ENCODE measurements at regions not wholly inside any gene's neighbourhood (a gene's known extent, or its start where the extent isn't known, plus 50 kb on each side); places are given as distances from the start of the nearest gene placed in this dataset.

DNA sequence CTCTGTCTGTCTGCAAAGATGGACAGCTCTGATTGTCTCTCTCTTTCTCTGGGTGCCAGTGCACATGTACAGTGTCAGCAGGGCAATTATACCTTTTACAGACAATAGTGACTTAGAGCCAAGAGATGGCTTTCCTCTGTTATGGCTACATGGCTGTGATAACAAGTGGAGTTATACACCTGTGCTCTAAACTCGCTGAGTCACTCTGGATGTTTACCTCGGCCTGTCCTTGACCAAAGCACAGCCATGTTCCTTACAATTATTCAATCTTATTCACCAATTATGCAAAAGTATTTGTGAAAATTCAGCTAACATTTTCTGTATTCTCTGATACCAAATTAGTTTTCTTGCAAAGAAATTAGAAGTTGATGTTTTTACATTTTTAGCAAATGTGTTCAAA is 475.5 kb upstream of the CCDC196 start:
- H4K20me1 ChIP-seq (replicated peaks; ENCODE audit: insufficient read depth) = no peaks in the 10 kb centered on the region
- ATAC-seq (no peak), DNase-seq (ENCODE audit: low spot score) (no peak)
- H3K36me3 ChIP-seq (ENCODE audit: insufficient read depth) = no peaks in the 10 kb centered on the region
- TF ChIP-seq NANOG (IDR thresholded peaks at IDR 0.05; ENCODE audit: borderline replicate concordance) (no peak), CREB1 (CRISPR knock-in tag; IDR thresholded peaks at IDR 0.05; ENCODE audit: low read depth) (no peak), EZH2phosphoT487 (IDR thresholded peaks at IDR 0.05; ENCODE audit: unreplicated experiment) (no peak), JUNB (IDR thresholded peaks at IDR 0.05; ENCODE audit: unreplicated experiment) (no peak), EZH2 (IDR thresholded peaks at IDR 0.05; ENCODE audit: low read depth, unreplicated experiment) (no peak), ZNF331 (CRISPR knock-in tag; IDR thresholded peaks at IDR 0.05; ENCODE audit: low read depth) (no peak), CTCF (conservative IDR thresholded peaks at IDR 0.05; ENCODE audit: low read depth in 2 of 2) (no peak), ZNF114 (CRISPR knock-in tag; IDR thresholded peaks at IDR 0.05) (no peak), STAT1 (IDR thresholded peaks at IDR 0.05; ENCODE audit: unreplicated experiment) (no peak)
- TF ChIP-seq, protein P1, sequence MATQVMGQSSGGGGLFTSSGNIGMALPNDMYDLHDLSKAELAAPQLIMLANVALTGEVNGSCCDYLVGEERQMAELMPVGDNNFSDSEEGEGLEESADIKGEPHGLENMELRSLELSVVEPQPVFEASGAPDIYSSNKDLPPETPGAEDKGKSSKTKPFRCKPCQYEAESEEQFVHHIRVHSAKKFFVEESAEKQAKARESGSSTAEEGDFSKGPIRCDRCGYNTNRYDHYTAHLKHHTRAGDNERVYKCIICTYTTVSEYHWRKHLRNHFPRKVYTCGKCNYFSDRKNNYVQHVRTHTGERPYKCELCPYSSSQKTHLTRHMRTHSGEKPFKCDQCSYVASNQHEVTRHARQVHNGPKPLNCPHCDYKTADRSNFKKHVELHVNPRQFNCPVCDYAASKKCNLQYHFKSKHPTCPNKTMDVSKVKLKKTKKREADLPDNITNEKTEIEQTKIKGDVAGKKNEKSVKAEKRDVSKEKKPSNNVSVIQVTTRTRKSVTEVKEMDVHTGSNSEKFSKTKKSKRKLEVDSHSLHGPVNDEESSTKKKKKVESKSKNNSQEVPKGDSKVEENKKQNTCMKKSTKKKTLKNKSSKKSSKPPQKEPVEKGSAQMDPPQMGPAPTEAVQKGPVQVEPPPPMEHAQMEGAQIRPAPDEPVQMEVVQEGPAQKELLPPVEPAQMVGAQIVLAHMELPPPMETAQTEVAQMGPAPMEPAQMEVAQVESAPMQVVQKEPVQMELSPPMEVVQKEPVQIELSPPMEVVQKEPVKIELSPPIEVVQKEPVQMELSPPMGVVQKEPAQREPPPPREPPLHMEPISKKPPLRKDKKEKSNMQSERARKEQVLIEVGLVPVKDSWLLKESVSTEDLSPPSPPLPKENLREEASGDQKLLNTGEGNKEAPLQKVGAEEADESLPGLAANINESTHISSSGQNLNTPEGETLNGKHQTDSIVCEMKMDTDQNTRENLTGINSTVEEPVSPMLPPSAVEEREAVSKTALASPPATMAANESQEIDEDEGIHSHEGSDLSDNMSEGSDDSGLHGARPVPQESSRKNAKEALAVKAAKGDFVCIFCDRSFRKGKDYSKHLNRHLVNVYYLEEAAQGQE (IDR thresholded peaks at IDR 0.05; ENCODE audit: unreplicated experiment) = no peak
- TF ChIP-seq, protein P2, sequence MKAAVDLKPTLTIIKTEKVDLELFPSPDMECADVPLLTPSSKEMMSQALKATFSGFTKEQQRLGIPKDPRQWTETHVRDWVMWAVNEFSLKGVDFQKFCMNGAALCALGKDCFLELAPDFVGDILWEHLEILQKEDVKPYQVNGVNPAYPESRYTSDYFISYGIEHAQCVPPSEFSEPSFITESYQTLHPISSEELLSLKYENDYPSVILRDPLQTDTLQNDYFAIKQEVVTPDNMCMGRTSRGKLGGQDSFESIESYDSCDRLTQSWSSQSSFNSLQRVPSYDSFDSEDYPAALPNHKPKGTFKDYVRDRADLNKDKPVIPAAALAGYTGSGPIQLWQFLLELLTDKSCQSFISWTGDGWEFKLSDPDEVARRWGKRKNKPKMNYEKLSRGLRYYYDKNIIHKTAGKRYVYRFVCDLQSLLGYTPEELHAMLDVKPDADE (IDR thresholded peaks at IDR 0.05) = no peak
- no peaks in the 10 kb centered on the region for H3K9me2 ChIP-seq (ENCODE audit: insufficient read depth)
- peaks cover 44% of the 10 kb centered on the region for H3K4me1 Mint-ChIP-seq
- peaks cover 3% of the 10 kb centered on the region for H3K27me3 Mint-ChIP-seq (ENCODE audit: insufficient read depth, low read depth, poor library complexity)
- H3K4me2 ChIP-seq = no peak overlapping the region; the same call in 1 of the 2 replicates
- H3K27ac Mint-ChIP-seq = peak overlapping the region; percentile 87
- H3F3A ChIP-seq (replicated peaks; ENCODE audit: low read depth) = no peaks in the 10 kb centered on the region
- no peaks in the 10 kb centered on the region for H3K27me3 ChIP-seq (ENCODE audit: insufficient read depth)
- H3K79me2 ChIP-seq (replicated peaks; ENCODE audit: insufficient read depth) = no peaks in the 10 kb centered on the region
- no peak overlapping the region for H3K27ac ChIP-seq (ENCODE audit: low read depth)
- peaks cover 34% of the 10 kb centered on the region for H3K4me1 ChIP-seq (ENCODE audit: insufficient read depth)
- no peak overlapping the region for H3K4me3 Mint-ChIP-seq
- H2AFZ ChIP-seq = peak overlapping the region; percentile 78; the same call in 1 of the 2 replicates
- no peak overlapping the region for H3K4me3 ChIP-seq
- peaks cover 13% of the 10 kb centered on the region; the same call in 2 of the 3 replicates for H3K9me3 Mint-ChIP-seq
- 0 out of 3 replicates have a peak, but pooled peaks cover 3% of the 10 kb centered on the region for H3K36me3 Mint-ChIP-seq (ENCODE audit: low read depth)
